ENCODE measurements at regions not wholly inside any gene's neighbourhood (a gene's known extent, or its start where the extent isn't known, plus 50 kb on each side); places are given as distances from the start of the nearest gene placed in this dataset.
"Not testable (repeated sequence)": the region's sequence is repeated elsewhere in the genome, so short reads cannot be mapped to it uniquely, and the experiment has no call there.

DNA sequence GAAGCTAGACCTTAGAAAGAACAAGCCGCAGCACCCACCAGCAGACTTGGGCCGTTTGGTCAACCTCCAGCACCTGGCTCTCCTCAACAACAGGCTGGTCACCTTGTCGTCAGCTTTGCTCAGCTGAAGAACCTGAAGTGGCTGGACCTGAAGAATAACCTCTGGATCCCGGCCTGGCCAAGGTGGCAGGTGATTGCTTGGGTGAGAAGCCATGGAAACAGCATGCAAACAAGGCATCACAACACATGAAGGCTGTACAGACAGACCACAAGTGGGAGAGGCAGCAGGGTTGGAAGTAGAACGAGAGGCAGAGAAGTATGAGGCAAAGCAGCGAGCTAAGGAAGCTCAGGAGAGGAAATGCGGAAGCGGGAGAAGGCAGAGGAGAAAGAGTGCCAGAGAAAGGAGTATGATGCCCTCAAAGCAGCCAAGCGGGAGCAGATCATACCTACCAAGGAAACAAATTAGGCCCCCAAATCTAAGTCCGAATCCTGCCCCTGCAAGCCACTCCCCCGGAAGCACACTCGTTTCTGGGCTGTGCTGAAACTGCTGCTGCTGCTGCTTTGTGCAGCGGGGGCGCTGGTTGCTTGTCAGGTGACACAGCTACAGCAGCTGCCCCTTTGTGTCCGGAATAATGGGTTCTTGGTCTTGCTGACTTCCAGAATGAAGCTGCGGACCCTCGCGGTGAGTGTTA lies 121.6 kb upstream of the LGSN start:
- no peak for DNase-seq

DNA sequence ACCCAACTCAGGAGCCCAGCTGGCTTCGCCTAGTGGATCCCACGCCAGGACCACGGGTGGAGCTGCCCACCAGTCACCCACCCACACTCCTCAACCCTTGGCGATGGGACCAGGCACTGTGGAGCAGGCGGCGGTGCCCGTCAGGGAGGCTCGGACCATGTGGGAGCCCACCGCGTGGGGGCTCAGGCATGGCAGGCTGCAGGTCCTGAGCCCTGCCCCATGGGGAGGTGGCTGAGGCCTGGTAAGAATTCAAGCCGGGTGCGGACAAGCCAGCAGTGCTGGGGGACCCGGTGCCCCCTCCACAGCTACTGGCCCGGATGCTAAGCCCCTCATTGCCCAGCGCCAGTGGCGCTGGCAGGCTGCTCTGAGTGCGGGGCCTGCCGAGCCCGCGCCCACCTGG lies 123.1 kb upstream of the LGSN start:
- no peak for DNase-seq

GRCh38 chr6:63444768-63445167 lies 125.0 kb upstream of the LGSN start:
- DNase-seq, result no peak

GRCh38 chr6:63446405-63446804 lies 125.9 kb upstream of the LOC128125822 start:
- DNase-seq, result no peak

DNA sequence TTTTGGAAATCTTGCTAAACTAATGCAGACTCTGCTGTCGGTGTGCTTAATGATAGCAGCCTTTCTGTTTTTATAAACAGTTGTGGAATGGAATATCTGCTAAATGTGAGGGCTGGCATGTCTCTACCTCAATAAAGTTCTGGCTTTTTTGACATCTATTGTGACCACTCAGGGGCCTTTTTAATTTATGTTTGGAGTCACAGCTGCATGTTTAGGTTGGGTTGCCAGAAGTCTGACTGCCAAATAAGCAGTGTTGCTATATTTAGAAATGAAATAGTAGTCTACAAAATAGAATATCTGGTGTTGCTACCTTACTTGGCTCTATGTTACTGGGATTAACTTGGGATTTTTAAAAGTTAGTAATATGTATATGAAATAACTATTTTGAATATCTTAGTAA lies 125.1 kb upstream of the LOC128125822 start:
- DNase-seq, result no peak

DNA sequence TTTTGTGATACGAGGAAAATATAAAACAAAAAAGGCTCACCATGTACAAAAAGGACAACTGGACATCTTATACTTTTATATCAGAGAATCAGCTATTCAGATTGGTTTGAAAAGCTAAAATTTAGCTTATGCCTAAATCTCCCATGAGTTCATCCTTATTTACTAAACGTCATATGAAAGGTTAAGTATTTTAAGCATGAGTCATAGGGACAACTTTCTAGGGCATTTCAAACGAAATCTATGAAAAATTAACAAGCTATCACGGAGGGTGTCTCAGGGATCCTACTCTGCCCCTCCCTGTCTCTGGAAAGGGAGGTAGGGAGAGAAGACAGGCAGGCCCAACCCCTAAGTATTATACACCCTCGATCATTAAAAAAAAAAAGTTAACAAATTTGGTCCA lies 124.1 kb upstream of the LOC128125822 start:
- DNase-seq, result no peak

- DNase-seq, result no peak
Observed at GRCh38 chr6:63449714-63450113, 122.6 kb upstream of the LOC128125822 start.

- DNase-seq, result no peak
Observed at GRCh38 chr6:63451238-63451637, 121.0 kb upstream of the LOC128125822 start.

DNA sequence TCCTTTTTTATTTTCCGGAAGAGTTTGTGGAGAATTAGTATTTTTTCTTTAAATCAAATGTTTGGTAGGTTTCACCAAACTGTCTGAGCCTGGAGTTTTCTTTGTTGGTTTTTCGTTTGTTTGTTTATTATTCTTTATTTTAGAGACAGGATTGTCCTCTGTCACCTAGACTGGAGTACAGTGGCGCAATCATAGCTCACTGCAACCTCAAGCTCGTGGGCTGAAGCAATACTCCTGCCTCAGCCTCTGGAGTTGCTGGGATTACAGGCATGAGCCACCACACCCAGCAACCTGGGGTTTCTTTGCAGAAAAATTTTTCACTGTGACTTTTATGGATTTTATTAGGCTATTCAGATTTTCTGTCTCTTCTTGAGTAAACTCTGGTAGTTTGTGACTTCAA lies 120.2 kb upstream of the LOC128125822 start:
- no peak for DNase-seq

DNA sequence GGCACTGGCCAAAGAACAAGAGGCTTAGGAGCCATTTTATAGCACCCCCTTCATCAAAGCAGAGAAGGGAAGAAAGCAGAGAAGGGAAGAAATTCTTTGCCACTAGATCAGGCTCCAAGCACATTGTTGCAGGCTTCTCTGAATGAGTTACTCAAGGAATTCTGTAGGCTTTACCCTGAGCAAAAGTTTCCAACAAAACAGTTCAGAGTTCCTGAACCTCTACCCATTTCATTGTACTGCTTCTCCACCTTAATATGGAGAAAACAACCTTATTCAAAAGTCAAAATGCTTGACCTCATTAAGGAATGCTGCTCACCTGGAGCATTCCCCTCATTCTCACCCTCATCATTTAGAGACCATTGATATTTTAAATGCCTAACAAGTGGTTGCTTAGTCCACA lies 115.5 kb upstream of the LOC128125822 start:
- no peak for DNase-seq

GRCh38 chr6:63458480-63459115 lies 113.7 kb upstream of the LOC128125822 start:
- DNase-seq, result no peak

DNA sequence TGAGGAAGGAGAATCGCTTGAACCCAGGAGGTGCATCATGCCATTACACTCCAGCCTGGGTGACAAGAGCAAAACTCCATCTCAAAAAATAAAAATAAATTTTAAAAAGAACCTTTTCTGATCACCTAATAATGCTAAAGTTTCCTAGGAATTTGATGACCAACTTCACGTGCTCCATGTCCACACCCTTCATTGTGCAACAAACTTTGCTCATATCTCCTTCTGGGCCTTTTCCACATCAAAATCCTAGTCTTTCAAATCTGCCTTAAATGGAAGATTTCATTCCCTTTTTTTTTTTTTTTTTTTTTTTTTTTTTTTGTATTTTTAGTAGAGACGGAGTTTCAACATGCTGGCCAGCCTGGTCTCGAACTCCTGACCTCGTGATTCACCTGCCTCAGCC lies 112.5 kb upstream of the LOC128125822 start:
- no peak for DNase-seq

GRCh38 chr6:63460971-63461370 lies 111.3 kb upstream of the LOC128125822 start:
- no peak for DNase-seq

GRCh38 chr6:63464060-63464459 lies 108.2 kb upstream of the LOC128125822 start:
- DNase-seq, result no peak

DNA sequence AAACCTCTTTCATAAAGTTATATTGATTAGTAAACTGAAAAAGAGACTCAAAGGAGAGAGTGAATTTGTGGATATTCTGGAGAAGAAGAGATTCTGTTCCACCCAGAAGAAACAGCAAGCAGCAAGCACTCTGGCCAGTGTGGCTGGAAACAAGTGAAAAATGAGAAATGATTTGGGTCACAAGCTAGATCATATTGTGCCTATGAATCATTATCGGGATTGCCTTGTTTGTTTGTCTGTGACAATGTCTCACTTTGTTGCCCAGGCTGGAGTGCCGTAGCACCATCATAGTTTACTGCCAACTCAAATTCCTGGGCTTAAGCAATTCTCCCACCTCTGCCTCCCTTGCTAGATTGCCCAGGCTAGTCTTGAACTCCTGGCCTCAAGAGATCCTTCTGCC lies 106.5 kb upstream of the LOC128125822 start:
- DNase-seq, result no peak

DNA sequence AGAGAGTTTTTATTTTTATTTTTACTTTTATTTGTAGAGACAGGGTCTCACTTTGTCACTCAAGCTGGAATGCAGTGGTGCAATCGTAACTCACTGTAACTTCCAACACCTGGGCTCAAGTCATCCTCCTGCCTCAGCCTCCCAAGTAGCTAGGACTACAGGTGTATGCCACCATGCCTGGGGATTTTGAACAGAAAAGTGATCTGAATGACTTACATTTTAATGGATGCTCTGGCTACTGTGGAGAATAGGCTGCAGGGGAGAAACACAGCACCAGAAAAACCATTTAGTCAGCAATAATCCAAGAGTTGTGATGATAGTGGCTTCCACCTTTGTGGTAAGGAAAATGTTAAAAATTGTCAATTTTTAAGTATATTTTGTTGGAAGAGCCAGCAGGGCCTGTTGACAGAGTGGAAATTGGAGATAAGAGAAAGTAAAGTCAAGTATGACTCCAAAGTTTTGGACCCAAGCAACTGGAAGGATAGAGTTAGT lies 106.0 kb upstream of the LOC128125822 start:
- no peak for DNase-seq

GRCh38 chr6:63467247-63467954 lies 104.9 kb upstream of the LOC128125822 start:
- DNase-seq, result no peak

DNA sequence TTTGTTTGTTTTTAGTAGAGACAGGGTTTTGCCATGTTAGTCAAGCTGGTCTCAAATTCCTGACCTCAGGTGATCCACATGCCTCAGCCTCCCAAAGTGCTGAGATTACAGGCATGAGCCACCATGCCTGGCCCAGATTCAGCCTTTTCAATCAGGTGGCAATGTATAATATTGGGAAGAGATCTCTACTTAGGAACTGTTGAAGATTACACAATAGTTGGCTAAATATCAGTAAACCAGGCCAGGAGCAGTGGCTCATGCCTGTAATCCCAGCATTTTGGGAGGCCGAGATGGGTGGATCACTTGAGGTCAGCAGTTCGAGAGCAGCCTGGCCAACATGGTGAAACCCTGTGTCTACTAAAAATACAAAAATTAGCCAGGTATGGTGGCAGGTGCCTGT lies 101.1 kb upstream of the LOC128125822 start:
- not testable (repeated sequence) for DNase-seq

- no peak for DNase-seq
Observed at GRCh38 chr6:63471654-63472053, 100.6 kb upstream of the LOC128125822 start.

DNA sequence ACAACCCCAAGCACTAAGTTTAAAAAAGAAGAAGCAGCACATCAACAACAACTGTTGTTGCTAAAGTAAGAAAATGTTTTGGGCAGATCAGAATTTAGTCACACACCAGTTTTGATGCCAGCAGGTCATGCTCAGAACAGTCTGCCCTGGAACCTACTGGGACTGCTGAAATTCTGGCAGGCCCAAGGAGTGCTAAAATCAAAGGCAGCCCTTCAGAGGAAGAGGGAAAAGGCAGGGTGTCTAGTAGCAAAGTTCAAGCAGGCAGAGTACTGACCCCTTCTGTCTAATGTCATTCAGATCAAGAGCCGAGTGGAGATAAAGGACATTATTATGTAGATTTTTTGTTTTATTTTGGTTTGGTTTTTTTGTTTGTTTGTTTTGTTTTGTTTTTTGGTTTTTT lies 96.6 kb upstream of the LOC128125822 start:
- no peak for DNase-seq

DNA sequence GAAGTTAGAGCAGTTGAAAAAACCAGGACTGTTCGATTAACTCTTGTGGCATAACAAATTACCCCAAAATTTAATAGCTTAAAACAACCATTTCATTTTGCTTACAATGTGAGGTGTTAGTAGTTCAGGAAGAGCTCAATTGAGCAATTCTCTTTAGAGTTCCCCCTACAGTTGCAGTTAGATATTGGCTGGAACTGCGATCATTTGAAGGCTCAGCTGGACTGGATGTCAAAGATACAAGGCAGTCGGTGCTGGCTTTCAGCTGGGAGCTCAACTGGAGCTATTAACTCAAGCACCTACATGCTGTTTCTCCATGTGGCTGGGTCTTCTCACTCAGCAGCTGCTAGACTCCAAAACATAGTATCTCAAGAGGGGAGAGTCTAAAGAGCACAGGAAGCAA lies 96.0 kb upstream of the LOC128125822 start:
- no peak for DNase-seq

DNA sequence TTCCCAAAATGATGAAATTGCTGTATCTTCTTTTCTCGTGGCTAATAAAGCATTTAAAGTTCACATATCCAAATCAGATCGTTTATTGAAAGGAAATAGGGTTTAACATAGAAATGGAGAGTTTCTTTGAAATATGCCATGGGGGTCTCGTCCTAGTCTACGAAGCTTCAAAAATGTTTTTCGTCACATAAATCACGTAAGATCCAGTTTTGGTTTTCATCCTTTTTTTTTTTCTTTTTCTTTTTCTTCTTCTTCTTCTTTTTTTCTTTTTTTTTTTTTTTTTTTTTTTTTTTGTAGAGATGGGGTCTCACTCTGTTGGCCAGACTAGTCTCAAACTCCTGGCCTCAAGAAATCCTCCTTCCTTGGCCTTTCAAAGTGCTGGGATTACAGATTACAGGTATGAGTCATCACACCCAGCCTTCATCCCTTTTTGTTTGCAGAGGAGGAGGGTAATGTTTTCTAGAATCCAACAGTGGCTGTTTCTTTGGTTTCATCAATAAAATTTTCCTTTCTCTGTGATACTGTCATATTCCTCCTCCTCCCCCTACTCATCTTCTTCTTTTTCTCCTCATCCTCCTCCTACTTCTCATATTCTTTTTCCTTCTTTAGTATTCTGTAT lies 94.7 kb upstream of the LOC128125822 start:
- no peak for DNase-seq

DNA sequence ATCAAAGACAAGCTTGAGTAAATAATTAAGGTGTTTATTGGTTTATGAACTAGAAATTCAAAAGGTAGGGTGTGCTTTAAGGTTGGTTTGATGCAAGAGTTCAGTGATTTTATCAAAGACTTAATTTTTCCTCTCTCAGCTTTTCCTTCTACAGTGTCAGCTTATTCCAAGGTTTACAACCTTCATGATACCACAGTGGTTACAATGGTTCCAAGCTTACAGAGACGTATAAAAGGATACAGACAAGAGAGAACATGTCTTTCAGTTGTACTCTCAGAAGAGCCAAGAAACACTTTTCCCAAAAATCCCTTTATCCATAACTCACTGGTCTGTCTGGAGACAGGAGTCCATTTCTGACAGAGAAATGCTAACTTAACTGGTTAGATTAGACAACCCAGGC lies 93.5 kb upstream of the LOC128125822 start:
- DNase-seq, result no peak

Measured in occipital lobe (tissue), 1 donor.